HG03342 (cell line): ENCODE measurements at regions not wholly inside any gene's neighbourhood (a gene's known extent, or its start where the extent isn't known, plus 50 kb on each side); places are given as distances from the start of the nearest gene placed in this dataset.

Experiments
- ATAC-seq: cut with Tn5 transposase; IDR thresholded peaks from one replicate; pipeline ENCODE4 v1.9.1; 2021; ENCODE audit warnings: mild to moderate bottlenecking, moderate library complexity; ENCODE audit not compliant: unreplicated experiment

DNA sequence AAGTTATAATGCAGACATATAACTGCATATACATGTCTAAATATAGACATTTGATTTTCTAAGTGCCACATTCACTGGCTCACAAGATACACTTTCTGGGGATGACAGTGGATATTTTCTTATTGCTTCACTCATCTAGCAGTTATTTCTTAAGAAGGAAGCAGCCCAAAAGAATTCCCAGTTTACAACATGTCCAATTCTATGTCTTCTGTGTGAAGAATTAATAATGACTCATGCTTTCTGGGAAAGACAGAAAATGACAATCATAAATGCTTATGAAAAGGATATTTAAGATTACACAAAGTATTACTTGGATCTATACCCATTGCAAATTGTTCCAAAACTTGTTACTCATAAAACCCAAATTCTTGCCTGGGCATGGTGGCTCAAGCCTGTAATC is 543.4 kb downstream of the SUCLA2 start:
- no peak for ATAC-seq

DNA sequence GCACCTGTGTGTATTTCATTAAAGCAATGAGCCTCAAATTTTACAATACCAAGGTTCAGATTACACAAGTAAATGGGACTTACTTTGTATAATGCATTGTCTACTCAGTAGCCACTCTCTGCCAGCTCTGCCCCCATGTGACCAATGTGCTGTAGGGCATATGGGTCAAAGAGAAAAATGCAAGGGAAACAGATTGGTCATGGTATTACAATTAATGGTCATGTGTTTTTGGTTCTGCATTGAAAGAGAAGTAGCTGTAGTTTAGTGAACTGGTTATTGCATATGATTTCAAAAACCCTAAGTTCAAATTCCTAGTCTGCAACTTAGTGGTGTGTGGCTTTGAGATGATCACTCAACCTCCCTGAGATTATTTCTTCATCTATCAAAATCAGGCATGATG is 545.4 kb downstream of the SUCLA2 start:
- no peak for ATAC-seq

DNA sequence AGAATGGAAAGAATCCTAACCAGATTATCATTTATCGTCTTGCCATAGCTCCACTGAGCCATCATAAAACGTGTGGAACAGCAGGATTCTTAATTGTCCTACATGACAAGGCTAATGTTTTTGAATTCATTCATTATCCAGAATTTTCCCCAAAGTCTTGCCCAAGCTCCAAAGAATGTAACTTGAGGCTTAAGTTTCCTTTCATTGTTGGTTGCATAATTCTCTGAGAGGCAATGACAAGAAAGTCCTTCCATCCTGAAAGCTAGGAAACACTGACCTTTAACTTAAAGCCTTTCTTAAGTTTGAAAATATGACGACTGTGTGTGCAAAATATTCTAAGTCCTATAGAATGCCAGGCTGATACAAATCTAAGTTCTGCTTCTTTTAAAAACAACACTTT is 546.1 kb downstream of the SUCLA2 start:
- no peak for ATAC-seq

DNA sequence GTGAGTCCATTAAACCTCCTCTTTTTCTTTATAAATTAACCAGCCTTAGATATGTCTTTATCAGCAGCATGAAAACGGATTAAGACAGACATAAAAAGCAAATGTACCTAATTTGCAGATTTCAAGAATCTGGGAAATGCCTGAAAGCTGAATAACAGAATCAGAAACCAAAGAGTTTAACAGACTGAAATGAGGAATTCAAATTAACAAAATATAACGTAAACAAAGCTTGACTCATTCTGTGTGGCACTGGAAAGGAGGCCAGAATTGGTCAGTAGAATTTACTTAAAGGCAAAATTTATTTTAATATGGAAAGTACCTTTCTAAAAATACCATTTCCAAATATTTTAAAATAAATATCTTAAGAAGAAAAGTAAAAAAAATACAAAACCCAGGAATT is 540.6 kb upstream of the HTR2A start:
- ATAC-seq = no peak

DNA sequence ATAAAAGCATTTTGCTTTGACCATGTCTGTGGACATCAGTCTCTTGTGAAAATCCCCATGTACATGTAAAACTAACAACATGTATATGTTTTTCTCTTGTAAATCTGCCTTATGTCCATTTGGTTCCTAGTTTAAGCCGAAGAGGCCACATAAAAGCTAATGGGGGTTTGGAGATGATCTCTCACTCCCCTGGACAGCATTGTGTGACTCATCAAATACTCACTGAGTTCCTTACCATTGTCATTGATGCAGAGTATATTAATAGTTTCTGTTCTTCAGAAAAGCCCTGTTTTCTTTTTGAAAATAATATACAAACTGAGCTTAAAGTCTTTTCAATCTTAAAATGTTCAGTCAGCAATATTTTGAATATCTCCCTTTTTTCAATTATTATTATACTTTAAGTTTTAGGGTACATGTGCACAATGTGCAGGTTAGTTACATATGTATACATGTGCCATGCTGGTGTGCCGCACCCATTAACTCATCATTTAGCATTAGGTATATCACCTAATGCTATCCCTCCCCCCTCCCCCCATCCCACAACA is 536.7 kb upstream of the HTR2A start:
- no peak for ATAC-seq

DNA sequence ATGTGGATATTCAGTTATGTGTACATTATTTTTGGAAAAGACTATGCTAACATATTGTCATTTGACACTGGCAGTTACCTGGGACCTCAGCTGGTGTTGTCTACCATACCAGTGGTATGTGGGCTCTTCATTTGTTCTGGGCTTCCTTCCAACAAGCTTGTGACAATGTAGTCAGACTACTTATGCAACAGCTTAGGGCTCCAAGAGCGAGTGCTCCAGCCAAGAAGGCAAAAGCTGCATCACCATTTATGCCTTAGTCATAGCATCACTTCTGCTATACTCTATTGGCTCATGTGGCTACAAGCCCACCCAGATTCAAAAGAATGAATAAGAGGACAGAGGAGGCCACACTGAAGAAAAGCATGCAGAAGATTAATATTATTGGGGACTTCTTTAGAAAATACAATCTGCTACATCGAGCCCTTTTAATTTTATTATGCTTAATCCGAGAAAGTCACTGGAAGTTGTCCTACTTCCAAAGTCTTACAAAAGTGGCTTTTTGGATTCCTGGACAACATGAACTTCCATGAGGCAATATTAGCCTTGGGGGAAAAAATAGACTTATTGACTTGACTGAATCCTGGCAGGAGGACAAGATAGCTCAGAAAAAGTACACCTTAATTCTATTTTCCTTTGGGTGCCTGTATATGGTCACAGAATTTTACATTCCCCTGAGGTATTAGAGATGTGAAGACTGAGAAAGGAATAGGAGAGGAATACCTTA is 529.4 kb upstream of the HTR2A start:
- ATAC-seq = no peak

DNA sequence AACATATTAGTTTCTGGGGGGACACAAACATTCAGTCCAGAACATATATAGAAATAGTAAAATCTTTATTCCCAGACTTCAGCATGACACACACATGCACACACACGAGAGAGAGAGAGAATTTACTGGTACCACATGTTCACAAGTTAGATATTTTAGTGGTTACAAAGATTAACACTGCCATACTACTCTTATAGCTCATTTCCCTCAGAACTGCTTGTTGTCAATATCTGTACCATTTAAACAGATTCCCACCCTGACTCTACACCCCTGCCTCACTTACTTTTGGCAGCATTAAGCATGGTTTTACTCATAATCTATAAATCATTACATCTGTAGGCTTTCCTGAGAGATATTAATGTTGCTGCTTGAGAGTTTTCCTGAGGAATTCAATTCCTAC is 524.7 kb upstream of the HTR2A start:
- ATAC-seq = no peak

DNA sequence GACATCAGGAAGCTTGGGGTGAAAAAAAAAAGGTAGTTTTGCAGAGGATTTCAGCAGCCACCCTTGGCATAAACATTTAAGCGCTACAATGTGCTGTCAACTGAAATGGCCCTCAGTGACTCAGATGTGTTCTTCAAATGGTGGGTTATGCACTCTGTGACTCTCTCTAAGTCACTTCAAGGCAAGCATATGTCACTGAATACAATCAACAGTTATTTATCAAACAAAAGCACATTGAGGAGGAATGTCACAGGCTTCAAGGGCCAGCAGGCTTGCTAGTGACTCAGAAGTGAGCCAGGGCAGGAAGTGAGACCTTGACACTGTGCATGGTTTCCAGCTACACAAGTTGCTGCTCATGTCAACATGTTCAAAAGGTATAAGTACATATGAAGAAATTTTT is 523.7 kb upstream of the HTR2A start:
- no peak for ATAC-seq

DNA sequence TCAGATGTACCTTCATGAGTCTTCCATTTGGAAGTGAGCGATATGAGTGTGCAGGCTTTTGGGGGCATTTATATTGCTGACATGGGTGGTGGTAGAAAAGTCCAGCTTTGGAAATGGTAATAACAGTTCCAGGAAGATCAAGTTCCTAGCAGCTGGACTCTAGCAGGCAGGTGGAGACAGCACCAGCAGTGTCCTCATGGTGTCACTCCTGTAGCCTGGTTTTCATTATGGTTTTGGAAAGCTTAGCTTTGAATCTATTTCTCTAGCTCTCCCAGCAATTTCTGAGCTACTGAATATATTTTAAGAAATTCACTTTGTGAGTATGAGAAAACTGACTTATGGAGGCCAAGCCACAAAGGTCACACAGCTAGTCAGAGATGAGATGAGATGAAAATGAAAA is 523.2 kb upstream of the HTR2A start:
- no peak for ATAC-seq

DNA sequence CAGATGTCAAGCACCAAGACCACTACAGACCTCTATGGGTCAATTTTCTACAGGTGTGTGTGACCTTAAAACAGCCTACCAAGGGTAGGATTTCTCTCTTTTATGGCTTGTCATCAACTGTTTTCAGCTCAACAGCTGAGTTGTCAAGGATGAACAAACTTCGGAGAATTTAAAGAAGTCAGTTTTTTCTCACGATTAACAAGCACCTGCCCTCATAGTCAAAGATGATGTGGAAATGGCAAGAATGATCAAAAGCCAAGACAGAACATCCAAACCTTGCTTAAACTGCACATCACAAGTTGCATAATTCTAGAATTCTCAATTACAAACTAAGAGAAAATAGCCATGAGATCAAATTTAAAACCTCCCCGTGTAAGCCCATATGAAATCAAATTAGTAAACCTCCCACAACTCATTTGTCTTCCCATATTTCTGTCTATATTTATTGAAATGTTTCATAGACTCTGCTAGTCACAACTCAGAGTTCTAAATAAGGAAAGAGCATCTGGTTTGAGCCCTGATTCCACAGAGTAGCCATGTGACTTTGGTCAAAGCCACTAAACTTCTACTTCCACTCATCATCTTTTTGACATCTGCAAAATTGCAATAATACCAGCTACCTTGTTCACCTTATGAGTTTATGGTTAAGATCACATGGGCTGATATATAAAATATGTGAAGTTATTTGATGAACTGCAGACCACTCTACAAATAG is 521.5 kb upstream of the HTR2A start:
- ATAC-seq = no peak

DNA sequence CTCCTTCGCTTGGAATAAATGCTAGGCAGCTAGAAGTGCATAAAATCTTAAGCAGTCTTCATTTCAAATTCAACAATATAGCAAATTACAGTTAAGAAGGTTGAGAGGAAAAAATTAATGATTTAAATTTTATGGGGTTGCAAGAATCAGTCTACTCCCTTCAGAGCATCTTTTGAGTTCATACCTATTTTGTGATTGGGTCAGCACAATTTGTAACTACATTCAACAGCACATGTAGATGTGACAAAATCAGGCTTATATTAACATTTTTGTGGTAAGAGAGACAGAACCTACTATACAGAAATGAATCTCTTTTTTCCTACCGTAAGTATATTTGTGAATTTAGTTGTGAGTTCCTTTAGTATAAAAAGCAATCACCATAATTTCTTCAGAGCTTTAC is 520.6 kb upstream of the HTR2A start:
- ATAC-seq = no peak

DNA sequence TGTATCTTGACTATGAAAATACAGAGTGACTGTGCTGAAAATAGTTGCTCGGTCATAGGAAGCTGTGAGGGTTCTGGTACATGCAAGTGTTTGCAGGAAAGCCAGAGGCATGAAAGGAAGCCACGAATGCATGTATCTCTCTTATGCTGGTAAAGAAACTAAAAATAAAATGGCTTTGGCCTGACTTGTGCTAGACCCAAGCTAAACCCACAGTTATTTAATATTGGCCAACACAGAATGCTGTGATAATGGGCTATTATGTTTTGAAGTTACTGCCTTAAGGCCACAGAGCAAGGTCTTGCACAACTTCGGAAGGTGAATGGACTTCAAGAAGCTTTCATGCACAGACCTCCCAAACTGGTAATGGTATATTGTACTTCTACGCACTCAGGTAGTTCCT is 518.2 kb upstream of the HTR2A start:
- no peak for ATAC-seq

DNA sequence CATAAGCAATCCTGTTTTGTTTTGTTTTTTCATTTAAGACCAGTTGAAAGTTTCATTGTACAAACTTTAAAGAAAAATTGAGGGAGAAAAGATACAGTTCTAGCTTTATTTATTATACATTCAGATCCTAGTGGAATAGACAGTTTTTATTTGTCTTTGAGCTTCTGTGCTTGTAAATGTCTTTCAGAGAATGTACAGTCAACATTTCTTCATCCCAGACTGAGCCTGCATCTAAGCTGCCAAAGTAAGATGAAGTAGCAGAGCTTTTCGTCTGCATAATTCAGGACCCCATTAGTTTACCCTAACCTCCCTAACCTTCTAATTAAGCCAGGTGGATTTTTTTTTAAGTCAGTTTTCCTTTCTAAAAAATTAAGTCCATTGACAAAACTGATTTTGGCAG is 516.7 kb upstream of the HTR2A start:
- ATAC-seq = no peak

DNA sequence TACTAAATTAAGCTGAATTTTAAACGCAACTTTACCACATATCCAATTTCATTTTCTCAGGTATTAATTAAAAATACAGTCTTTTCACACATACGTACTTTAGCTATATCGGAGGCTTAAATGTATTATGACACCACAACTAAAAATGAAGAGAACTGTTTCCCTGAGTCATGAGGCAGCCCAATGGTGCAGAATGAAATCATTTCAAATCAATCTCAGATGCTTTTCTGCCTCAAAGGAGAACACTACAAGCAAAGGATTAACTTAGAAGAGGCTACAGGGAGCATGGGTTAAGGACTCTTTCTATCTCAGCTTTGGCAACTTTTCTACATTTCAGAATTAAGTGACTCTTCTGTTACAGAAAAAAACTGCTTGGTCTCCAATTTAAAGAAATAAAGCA is 516.3 kb upstream of the HTR2A start:
- no peak for ATAC-seq

DNA sequence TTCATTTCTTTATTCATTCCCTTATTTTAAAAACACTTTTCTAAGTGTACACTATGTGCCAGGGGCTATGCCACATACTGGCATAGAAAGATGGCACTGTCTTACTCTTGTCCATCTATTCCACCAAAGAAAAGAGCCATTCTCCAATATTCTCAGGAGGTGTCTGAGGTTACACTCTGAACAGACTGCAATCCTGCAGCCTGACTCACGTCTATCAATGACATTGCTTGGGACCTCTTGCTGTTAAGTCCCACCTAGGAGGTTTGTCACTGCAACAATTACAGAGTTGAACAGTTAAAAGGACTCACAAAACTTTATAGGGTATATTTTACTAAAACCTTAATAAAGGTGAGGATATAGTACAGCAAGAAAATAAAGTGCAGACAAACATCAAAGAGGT is 512.9 kb upstream of the HTR2A start:
- no peak for ATAC-seq

DNA sequence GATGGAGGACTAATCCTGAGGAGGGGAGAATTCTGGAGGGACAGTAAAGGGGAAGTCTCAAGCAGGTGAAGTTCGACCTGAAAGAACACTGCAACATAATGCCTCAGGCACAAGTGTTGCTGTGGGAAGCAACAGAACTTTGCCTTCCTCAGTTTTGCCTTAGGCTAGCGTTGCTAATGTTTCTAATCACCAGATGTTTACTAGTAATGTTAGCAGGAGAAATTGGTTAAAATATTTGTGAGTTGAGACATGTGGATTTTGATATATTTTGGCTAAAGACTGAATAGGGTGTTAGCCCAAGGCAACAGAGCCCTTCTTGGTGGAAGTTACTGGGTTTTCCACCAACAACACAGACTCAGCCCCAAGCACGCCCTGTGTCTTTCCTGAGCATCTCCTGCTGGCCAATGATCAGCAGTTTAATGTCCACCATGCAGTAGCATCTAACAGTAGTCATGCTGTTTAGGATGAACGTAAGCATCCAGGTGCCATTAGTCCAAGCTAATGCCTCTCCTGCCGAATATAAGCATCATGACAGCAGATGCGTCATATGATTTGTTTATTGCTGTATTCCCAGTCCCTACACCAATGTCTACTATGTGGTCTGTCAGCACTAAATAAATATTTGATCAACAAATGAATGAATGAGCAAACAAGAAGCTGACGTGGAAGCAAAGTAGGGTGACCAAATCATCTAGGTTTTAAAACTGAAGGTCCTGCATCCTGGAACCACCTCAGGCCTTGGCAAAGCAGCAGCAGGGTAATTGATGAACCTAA is 511.9 kb upstream of the HTR2A start:
- ATAC-seq = no peak

DNA sequence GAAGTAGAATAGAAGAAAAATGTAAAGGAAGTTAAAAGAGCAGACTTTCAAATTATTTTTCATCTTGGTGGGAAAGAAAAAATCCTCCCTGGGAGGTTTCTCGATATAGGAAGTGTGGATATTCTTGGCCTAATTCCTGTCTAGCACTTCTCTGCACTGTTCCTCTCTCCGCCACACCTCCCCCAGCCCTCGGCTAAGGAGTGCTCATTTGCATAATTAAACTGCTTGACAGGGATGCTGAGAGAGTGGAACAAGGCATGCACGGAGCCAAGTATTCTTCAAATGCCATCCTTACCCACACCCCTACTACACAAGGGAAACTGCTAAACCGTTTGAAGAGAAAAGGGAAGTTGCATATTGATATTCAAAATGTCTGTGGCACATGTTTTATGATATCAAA is 511.0 kb upstream of the HTR2A start:
- no peak for ATAC-seq

DNA sequence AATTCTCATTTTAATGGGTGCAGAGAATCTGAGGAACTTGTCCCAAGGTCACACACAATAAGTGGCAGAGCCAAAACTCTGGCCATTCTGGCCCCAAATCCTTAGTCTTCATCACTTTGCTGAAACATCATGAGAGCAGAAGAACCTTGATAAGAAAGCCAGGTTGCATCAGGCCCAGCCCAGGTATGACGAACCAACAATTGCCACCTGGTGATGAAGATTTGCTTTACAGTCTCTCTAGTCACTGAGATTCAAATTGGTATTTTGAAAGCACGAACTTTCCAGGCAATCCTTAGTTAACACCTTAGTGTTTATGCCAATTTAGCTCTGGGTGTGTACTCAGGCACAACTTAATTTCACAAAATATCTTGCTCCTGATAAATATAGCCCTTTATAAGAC is 502.7 kb upstream of the HTR2A start:
- ATAC-seq = no peak

DNA sequence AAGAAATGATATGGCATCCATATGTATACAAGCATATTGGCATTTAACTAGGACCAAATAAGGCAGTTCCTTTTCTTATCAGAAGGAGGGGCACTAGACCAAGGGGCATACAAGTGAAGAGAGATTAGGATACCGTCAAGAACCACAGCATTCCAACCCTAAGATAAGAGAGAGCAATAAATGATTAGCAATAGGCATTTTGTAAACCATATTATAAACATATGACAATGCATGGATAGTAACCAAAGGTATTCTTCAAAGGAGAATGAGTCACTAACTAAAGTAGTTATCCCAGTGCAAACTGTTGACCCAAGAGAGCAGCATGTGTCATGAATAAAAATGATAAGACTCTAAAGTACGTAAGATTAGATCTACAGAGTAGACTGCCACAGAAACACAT is 500.9 kb upstream of the HTR2A start:
- no peak for ATAC-seq

DNA sequence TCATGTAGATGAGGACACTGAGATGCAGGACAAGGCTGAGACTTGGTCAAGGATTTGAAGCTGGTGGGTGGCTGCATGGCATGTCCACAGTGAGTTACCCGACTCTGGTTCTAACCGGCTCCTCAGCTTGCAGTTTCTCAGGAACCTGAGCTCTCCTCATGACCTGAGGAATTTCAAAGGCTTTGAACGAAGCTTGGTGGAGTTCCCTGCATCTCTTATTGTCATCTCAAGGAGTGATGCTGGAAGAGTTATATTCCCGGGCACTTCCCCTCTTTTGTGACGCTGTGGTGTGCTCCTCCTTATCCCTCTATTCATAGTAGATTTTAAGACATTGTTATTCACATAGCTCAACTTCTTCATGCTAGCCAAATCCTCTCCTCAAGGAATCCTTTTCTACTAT is 500.1 kb upstream of the HTR2A start:
- ATAC-seq = no peak

DNA sequence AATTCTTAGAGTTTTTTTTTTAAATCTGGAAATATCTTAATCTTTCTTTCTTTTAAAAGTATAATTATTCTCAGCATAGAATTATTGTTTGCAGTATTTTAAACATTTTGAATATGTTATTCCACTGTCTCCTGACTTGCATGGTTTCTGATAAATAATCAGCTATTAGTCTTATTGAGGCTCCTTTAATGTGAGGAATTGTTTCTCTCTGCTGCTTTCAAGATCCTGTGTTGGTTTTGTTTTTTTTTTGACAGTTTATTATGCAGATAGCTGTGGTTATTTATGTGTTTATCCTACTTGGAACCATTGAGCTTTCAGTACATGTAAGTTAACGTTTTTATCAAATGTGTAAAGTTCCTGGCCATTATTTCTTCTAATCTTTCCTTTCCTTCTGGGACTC is 477.9 kb upstream of the HTR2A start:
- ATAC-seq = no peak

DNA sequence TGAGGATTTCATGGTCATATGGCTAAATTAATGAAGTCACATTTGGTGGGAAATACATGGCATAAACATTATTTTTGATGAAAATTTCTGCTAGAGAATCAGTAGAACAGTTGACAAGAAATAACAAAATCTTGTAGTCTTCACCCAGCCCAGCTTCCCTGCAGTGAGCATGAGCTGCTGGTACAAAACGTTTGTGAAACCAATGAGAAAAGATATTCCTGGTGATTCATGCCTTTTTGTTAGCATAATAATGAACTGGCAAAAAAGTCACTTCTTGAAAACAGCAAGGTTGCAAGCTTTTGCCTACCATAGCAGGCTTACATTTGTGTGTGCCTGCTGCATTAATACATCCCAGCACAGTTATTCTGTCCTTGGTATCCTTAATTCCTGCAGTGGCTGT is 475.9 kb upstream of the HTR2A start:
- no peak for ATAC-seq
